KBM-7 (cell line): ENCODE measurements at regions not wholly inside any gene's neighbourhood (a gene's known extent, or its start where the extent isn't known, plus 50 kb on each side); places are given as distances from the start of the nearest gene placed in this dataset.
"Not testable (repeated sequence)": the region's sequence is repeated elsewhere in the genome, so short reads cannot be mapped to it uniquely, and the experiment has no call there.

Experiments used
- DNase-seq: peaks from one replicate; pipeline ENCODE4 v3.0.0-alpha.2; 2015
- in situ Hi-C: fragments of 300-500 bp; cut with MboI; formaldehyde crosslinking; loops from 2 replicates; pipeline ENCODE4 v1.14.3; 2020; ENCODE audit warnings: low sequenced_read_pairs, low pct_unique_long_range_greater_than_20kb, mixed read lengths

DNA sequence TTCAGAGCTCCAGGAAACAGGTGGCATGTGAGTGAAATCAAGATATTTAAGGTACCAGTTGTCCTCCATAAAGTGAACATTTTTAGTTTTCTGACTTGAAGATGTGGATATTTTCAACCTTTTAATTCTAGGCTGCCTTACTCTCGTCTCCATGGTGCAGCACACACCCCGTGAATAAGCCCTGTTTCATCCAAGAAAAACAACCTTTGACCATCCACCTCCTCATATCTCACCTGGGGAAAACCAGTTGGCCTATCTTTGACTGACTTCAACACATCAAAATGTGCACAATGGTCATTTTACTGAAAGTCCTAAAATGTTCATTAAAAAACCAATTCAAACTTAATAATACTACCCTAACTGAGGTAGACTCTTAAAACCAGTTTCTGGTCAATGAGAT lies 73.8 kb upstream of the CD2AP start:
- in situ Hi-C loops, result no loop called here
- no peak for DNase-seq

DNA sequence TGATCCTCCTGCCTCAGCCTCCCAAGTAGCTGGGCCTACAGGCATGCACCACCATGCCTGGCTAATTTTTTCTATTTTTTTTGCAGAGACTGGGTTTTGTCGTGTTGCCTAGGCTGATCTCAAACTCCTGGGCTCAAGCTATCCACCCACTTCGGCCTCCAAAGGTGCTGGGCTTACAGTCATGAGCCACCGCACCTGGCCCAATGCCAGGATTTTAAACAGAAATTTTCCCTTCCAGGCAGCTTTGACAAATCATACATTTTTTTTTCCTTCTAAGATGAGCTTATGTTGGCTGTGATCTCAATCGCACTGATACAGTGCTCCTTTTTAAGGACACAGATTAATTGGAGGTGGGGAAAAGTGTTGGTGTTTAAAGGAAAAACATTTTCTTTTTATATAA lies 73.2 kb upstream of the CD2AP start:
- in situ Hi-C loops, result no loop called here
- DNase-seq, result no peak

DNA sequence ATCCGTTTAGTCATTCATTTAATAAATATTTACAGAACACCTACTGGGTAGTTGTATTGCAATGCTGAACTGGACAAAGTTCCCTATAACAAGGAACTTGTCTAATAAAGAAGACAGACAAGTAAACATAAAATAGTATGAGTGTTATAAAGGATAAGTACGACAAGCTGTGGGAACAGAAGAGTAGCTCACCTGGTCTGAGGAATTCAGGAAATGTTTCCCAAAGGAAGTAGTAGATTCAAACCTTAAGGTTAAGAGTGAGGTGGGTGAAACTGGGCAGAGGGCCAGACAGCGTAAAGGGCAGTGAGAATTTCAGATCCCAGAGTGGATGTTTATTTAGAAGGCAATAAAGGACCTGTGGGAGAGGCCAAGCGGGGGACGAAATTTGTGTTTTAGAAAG lies 72.3 kb upstream of the CD2AP start:
- in situ Hi-C loops, result no loop called here
- DNase-seq, result no peak

DNA sequence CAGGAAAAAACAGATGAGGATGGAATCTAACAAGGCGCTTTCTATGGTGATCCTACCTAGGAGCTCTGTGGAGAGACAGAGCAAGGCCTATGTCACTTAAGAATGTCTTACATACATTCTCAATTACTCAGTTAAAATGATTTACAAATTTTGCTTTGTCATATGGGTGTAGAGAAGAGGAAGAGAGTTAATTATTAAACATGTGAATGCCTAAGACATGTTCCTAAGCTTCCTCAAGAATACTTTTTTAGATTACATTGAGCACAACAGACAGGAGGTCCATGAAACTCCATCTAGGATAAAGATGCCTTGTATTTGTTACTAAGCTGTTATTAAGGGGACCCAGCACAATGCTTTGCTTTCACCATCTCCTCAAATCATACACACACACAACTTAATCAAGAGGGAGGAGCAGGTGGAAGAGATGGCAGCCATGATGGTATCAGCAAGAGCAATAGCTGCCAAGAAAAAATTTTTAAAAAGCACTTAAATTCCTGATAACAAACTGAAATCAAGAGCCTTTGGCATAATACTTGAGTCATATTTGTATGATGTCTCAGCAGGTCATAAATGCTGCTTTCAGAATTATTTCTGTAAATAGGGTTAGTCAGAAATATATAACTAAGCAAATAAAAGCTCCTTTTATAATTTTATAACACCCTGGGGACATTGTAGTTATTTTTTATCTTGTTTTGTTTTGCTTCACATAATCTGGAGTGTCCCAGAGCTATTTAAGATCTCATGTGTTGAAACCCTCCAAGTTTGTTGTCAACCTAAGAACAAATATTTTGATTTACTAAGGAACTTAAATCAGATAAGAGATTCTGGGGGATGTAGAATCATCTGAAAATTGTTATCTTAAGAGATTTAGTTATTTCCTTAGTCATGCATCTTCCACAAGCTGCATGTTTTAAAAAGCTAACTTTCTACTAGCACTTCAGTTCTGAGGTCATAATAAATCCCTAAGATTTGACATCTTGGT lies 70.0 kb upstream of the CD2AP start:
- in situ Hi-C loops, result no loop called here
- no peak for DNase-seq

DNA sequence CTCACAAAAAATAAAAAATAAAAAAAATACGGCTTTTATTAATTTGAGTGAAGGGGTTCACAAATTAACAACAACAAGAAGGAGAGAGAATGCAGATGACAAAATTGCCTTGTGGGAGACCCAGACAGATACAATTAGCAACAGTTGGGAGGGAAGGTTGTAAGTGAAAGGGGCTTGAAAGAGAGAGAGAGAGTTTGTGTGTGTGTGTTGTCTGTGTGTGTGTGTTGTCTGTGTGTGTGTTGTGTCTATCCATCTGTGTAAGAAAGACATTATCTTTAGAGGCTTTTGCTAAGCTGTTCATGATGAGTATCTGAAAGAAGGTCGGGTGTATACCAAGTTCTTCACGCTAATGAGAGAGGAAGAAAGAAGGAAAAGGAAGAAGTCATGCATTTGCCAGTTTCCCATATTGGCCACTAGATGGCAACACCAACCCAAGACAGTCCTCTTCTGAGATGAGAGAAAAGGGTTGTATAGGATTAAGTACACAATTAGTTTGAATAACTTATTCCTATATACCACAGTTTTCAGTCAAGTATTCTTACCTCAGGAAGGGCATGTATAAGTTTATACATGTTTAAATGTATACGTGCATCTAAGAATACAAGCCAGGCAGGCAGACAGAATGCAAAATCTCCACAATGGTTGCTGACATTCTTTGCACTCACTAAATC lies 63.7 kb upstream of the CD2AP start:
- in situ Hi-C loops, result no loop called here
- DNase-seq, result peak; percentile 78

DNA sequence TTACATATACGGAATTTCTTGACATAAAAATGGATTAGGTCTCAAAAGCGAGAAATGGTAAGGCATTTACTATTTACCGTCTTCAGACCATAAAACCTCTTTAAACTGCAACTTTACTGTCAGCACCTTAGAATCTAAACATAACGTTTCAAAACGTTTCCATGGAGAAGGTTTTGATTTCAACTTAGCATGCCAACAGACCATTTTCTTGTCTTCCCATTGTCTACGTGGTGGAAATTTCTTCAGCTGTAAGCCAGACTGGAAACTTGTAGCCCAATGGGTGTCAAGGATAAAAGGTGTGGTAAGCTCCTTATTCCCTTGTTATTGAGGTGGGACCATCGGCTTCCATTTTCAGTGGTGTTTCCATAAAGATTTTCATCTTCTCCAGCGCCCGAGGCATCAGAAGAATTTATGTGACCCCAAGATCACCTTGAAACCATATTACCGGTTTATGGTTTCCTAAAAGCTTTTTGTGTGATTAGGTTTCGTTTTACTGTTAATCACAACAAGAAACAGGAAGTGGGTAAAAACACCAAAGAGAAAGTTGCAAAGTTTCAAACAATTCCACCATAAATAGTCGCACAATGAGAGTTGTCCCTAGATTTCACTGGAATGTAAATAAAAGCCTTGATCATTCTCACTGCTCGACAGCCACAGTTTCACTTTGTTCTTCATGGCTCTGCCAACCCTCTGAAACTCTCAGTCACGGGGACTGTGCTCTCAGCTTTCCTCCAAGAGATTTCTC lies 63.0 kb upstream of the CD2AP start:
- in situ Hi-C loops, result no loop called here
- DNase-seq, result peak; percentile 54

DNA sequence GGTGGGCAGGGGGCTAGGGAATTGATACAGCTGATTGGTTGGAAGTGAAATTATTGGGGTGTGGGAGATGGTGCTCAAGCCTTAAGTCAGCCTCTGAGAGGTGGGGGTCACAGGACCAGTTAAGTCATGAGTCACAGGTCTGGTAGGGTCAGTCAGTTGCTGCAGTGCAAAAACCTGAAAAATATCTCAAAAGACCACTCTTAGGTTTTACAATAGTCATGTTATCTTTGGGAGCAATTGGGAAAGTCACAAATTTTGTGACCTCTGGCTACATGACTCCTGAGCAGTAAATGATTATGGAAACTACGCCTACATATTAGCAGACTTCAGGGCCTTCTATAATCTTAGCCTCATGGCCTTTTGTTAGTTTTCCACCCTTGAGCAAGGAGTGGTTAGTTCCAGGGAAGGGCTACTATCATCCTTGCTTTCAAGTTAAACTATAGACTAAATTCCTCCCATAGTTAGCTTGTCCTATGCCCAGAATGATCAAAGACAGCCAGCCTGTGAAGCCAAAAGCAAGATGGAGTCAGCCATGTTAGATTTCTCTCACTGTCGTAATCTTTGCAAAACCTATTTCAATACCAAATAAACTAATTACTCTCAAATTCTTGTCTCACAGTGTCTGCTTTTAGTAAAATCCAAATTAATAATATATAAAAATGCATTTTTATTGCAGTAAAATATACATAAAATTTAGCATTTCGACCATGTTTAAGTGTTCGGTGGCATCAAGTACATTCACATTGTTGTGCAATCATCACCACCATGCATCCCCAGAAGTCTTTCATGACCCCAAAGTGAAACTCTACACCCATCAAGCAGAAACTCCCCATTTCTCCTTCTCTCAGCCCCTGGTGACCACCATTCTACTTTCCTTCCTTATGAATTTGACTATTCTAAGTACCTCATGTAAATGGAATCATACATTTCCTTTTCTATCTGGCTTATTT lies 60.9 kb upstream of the CD2AP start:
- in situ Hi-C loops, result no loop called here
- DNase-seq, result no peak

DNA sequence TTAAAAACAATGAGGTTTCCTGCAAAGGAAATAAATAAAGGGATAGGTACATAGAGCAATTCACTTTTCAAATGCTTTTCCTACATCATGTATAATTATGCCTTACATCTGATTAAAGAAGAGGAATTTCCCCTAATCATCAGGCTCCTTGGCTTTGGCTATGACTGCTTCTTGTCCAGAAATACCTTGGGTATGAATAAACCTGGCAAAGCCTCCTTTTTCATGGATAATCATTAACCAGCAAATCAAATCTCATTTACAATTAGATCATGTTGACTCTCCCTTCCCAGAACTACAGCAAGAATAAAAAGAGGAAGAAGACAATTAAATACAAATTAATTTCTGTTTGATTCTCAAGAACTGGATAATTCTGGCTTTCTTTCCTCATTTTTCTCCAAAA lies 58.0 kb upstream of the CD2AP start:
- in situ Hi-C loops, result no loop called here
- DNase-seq, result no peak

DNA sequence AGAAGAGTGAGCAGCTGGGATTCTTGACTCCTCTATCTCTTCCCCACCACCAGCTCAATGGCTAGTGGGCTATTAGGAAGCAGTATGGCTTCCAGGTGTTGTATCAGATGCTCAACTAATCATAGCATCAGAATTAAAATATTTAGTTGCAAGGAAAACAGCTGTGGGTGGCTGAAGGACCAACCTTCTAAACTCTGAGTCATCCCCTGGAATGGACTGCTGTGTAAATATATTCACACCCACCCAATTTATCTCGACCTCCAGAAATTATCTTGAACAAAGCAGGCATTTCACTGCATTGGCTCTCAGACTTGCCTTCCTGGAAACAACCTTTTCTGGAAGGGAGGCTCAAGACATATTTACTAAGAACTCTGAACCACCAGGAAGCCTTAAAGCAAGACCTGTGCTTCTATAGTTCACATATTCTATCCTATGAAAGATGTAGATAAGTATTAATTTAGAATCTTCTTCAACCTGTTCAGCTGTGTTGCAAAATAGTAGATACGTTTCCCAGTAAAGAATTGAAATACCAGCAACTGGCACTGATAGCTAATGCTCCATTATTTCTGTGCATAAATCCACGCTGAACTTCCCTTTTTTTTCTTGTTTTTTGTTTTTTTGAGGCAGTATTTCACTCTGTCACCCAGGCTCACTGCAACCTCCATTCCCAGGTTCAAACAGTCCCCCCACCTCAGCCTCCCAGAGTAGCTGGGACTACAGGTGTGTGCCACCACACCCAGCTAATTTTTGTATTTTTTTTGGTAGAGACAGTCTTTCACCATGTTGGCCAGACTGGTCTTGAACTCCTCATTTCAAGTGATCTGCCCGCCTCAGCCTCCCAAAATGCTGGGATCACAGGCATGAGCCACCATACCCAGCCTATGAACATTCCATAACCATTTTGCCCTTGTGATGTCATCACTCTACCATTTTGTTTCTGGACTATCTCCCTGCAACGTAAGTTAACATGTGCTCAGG lies 56.9 kb upstream of the CD2AP start:
- no peak for DNase-seq
- in situ Hi-C loops, result no loop called here

DNA sequence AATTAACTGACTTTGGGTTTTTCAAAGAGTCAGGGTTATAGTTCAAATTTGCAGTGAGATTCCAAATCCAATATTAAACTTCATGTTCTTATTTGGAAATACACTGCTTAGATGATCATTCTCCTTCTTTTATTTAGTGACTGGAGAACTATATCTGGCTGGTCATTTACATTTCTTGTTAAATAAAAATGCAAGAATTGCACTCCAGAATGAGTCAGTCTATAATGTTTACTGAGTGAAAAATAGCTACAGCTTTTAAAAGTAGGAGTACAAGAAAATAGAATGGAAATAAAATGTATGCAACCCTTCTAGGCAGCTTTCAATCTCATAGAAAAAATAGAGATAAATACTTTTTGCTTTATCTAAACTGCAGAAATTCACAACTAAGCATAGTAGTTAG lies 54.5 kb upstream of the CD2AP start:
- DNase-seq, result no peak
- in situ Hi-C loops, result no loop called here

DNA sequence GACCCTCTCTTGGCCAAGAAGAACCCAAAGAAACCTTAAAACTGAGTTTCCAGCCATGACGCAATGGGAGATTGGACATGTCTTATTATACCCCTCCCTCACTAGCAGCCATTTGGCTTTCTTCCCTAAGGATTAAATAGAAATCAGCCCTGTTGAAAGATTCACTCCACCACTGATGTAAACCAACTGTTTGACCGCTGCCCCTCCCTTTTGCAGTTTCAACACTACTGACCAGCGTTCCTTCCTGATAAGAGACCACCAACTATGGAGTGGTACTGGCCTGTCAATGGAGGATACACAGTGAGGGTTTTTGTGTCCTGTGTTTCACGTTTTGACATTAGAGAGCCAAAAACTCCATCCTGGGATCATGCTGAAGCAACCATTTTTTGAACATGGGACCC lies 53.2 kb upstream of the CD2AP start:
- DNase-seq, result no peak
- in situ Hi-C loops, result no loop called here

DNA sequence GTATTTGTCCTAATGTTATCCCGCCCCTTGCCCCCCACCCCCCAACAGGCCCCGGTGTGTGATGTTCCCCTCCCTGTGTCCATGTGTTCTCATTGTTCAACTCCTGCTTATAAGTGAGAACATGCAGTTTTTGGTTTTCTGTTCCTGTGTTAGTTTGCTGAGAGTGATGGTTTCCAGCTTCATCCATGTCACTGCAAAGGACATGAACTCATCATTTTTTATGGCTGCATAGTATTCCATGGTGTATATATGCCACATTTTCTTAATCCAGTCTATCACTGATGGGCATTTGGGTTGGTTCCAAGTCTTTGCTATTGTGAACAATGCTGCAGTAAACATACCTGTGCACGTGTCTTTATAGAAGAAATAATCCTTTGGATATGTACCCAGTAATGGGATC lies 51.9 kb upstream of the CD2AP start:
- DNase-seq, in situ Hi-C loops: not testable (repeated sequence)

DNA sequence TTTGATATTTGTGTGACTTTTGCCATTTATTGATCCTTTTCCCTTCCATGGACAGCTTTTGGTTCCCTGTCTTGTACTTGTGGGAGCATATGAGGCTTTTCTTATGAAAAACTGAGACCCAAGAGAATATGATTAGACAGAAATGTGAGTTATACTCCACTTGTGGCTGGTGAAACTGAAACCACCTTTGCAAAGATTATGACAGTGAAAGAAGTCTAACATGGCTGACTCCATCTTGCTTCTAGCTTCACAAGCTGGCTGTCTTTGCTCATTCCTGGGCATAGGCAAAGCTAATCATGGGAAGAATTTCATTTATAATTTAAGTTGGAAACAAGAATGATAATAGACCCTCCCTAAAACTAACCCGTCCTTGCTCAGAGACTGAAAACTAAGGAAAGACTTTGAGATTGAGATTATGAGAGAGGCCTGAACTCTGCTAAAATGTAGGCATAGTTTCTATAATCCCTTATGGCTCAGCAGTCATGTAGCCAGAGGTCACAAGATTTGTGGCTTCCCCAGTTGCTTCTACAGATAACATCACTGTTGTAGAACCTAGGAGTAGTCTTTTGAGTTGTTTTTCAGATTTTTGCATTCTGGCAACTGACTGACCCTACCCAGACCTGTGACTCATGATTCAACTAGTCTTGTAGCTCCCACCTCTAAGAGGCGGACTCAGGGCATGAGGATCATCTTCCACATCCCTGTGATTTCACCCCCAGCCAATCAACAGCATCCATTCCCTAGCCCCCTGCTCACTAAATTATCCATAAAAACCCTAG lies 50.9 kb upstream of the CD2AP start:
- in situ Hi-C loops, result no loop called here
- DNase-seq, result no peak

DNA sequence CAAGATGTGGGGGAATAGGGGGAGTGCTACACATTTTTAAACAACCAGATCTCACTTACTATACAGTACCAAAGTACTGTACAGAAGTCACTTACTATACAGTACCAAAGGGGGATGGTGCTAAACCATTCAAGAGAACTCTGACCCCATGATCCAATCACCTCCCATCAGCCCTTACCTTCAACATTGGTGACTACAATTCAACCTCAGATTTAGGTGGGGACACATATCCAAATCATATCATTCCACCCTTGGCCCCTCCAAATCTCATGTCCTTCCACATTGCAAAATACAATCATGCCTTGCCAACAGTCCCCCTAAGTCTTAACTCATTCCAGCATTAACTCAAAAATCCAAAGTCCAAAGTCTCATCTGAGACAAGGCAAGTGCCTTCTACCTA lies 49.9 kb upstream of the CD2AP start:
- in situ Hi-C loops, result no loop called here
- DNase-seq, result no peak
